HCT116 (cell line): ENCODE measurements at regions not wholly inside any gene's neighbourhood (a gene's known extent, or its start where the extent isn't known, plus 50 kb on each side); places are given as distances from the start of the nearest gene placed in this dataset.

Source experiments
- ATAC-seq: fragments of 200-7000 bp; cut with Tn5 transposase; 2 replicates; pipeline ENCODE4 v1.9.1; 2020; ENCODE audit warnings: mild to moderate bottlenecking, moderate library complexity
- BruUV-seq: library from RNA; stranded (reverse); fragments of 400-500 nt; replicated peaks from 2 replicates; lab custom pipeline; 2021; lab: Mats Ljungman, UMichigan
- CTCF ChIA-PET: fragments of 300-600 bp; sonication (Branson Sonifier 250); formaldehyde crosslinking; loops from one replicate; lab custom pipeline; 2021; ENCODE audit warnings: antibody characterized with exemption; lab: Charles Lee
- POLR2A ChIA-PET: fragments of 300-600, 350-600 bp; sonication (Branson Sonifier 250); formaldehyde crosslinking; loops from one replicate; lab custom pipeline; 2021; ENCODE audit warnings: antibody characterized with exemption; lab: Charles Lee
- RAD21 ChIA-PET, 2 experiments: fragments of 300-600 bp; sonication (Branson Sonifier 250); formaldehyde crosslinking; loops; one replicate each; lab custom pipeline; 2023; ENCODE audit warnings: low total read pairs in 2 of 2; ENCODE audit not compliant: uncharacterized antibody in 2 of 2, unreplicated experiment in 2 of 2, low non-redundant PET in 1 of 2; lab: Charles Lee
- DNase-seq: peaks from one replicate; pipeline ENCODE4 v3.0.0-alpha.2; 2010; ENCODE audit warnings: low read depth, low spot score
- H2AFZ ChIP-seq: fragments of 200-600 bp; shearing (Covaris generic), sonication (generic); 2 replicates; pipeline ENCODE4 v1.6.1; 2017; ENCODE audit warnings: low read depth, mixed run types, mixed read lengths, antibody characterized with exemption, low read length; ENCODE audit not compliant: poor library complexity, severe bottlenecking
- H3K27ac ChIP-seq: 2 replicates; pipeline ENCODE4 v1.5.1; 2012; ENCODE audit warnings: low read depth, low read length
- H3K27me3 ChIP-seq: fragments of 200-600 bp; sonication (generic); 2 replicates; pipeline ENCODE4 v1.6.1; 2016; ENCODE audit warnings: mixed run types, low read length, mixed read lengths; ENCODE audit not compliant: insufficient read depth
- H3K36me3 ChIP-seq, 2 experiments: fragments of 200-500 bp in 1 of 2; fragments of 200-600 bp in 1 of 2; sonication (Bioruptor generic) in 1 of 2; sonication (generic) in 1 of 2; 2 replicates each; pipeline versions ENCODE4 v1.5.1 to v1.6.1; 2014 to 2016; ENCODE audit warnings: low read length in 2 of 2, inconsistent platforms in 1 of 2, mixed read lengths in 1 of 2, mixed run types in 1 of 2; ENCODE audit not compliant: insufficient read depth in 2 of 2, control insufficient read depth in 1 of 2
- H3K4me1 ChIP-seq, 2 experiments: fragments of 200-600 bp in 1 of 2; sonication (generic) in 1 of 2; 2 replicates each; pipeline versions ENCODE4 v1.5.1 to v1.6.1; 2012 to 2017; ENCODE audit warnings: low read length in 2 of 2, inconsistent platforms in 1 of 2, mild to moderate bottlenecking in 1 of 2, mixed read lengths in 1 of 2, mixed run types in 1 of 2, moderate library complexity in 1 of 2; ENCODE audit not compliant: insufficient read depth in 2 of 2, control insufficient read depth in 1 of 2
- H3K4me2 ChIP-seq: fragments of 200-600 bp; sonication (generic); 2 replicates; pipeline ENCODE4 v1.6.1; 2017; ENCODE audit warnings: mixed run types, low read length, mixed read lengths
- H3K4me3 ChIP-seq, 2 experiments: fragments of 200-600 bp in 1 of 2; sonication (generic) in 1 of 2; replicated peaks in 1 of 2; 2 replicates each; pipeline ENCODE4 v1.5.1; 2011 to 2016; ENCODE audit warnings: low read length in 2 of 2, control low read depth in 1 of 2, low read depth in 1 of 2, mild to moderate bottlenecking in 1 of 2, mixed read lengths in 1 of 2, mixed run types in 1 of 2
- H3K79me2 ChIP-seq: fragments of 200-600 bp; sonication (generic); 2 replicates; pipeline ENCODE4 v1.6.1; 2017; ENCODE audit warnings: mild to moderate bottlenecking, mixed run types, low read length, moderate library complexity, mixed read lengths; ENCODE audit not compliant: insufficient read depth
- H3K9ac ChIP-seq: fragments of 200-600 bp; sonication (generic); 2 replicates; pipeline ENCODE4 v1.6.1; 2016; ENCODE audit warnings: low read length, mixed read lengths
- H3K9me2 ChIP-seq: fragments of 200-600 bp; sonication (generic), shearing (Covaris generic); 2 replicates; pipeline ENCODE4 v1.6.1; 2017; ENCODE audit warnings: mixed run types, mild to moderate bottlenecking, moderate library complexity; ENCODE audit not compliant: insufficient read depth
- H3K9me3 ChIP-seq, 2 experiments: fragments of 200-500 bp in 1 of 2; fragments of 200-600 bp in 1 of 2; sonication (Bioruptor generic) in 1 of 2; sonication (generic) in 1 of 2; 2 replicates each; pipeline ENCODE4 v1.6.1; 2014 to 2017; ENCODE audit warnings: low read length in 2 of 2, mixed read lengths in 2 of 2, inconsistent platforms in 1 of 2, low read depth in 1 of 2, mild to moderate bottlenecking in 1 of 2, mixed run types in 1 of 2, moderate library complexity in 1 of 2; ENCODE audit not compliant: control insufficient read depth in 1 of 2, insufficient read depth in 1 of 2
- H4K20me1 ChIP-seq: fragments of 200-600 bp; sonication (generic), shearing (Covaris generic); 2 replicates; pipeline ENCODE4 v1.6.1; 2017; ENCODE audit warnings: mixed run types, mild to moderate bottlenecking, moderate library complexity; ENCODE audit not compliant: insufficient read depth
- CBX3 ChIP-seq: IDR thresholded peaks from 2 replicates; pipeline ENCODE4 v1.6.1; 2012; ENCODE audit warnings: low read depth
- EGR1 ChIP-seq: IDR thresholded peaks from 2 replicates; pipeline ENCODE4 v1.6.1; 2012; ENCODE audit warnings: low read depth
- ELF1 ChIP-seq: IDR thresholded peaks from 2 replicates; pipeline ENCODE4 v1.6.1; 2012; ENCODE audit warnings: low read depth, borderline replicate concordance
- EZH2 ChIP-seq: fragments of 200-600 bp; sonication (generic); IDR thresholded peaks from 2 replicates; pipeline ENCODE4 v1.6.1; 2017; ENCODE audit warnings: antibody characterized with exemption, mixed run types
- FOSL1 ChIP-seq: IDR thresholded peaks from 2 replicates; pipeline ENCODE4 v1.6.1; 2012; ENCODE audit warnings: low read depth
- JUND ChIP-seq: IDR thresholded peaks from 2 replicates; pipeline ENCODE4 v1.6.1; 2012
- POLR2A ChIP-seq: IDR thresholded peaks from 2 replicates; pipeline ENCODE4 v1.7.0; 2011; ENCODE audit warnings: borderline replicate concordance; ENCODE audit not compliant: insufficient read depth, insufficient read length; ENCODE audit errors: extremely low read depth
- RAD21 ChIP-seq: IDR thresholded peaks from 2 replicates; pipeline ENCODE4 v1.6.1; 2012; ENCODE audit warnings: low read depth, mild to moderate bottlenecking
- SRF ChIP-seq: IDR thresholded peaks from 2 replicates; pipeline ENCODE4 v1.6.1; 2012; ENCODE audit warnings: low read depth
- TCF7L2 ChIP-seq: IDR thresholded peaks from 2 replicates; pipeline ENCODE4 v1.7.0; 2011; ENCODE audit warnings: borderline replicate concordance, inconsistent platforms; ENCODE audit not compliant: insufficient read depth, insufficient read length; ENCODE audit errors: extremely low read depth
- YY1 ChIP-seq: IDR thresholded peaks from 2 replicates; pipeline ENCODE4 v1.6.1; 2011; ENCODE audit warnings: low read length, low read depth, moderate library complexity, mild to moderate bottlenecking; ENCODE audit not compliant: insufficient replicate concordance; ENCODE audit errors: extremely low read depth
- ZFX ChIP-seq: fragments of 450-650 bp; IDR thresholded peaks from 2 replicates; pipeline ENCODE4 v1.6.1; 2017
- ZNF274 ChIP-seq: fragments of 200-500 bp; sonication (Bioruptor generic); IDR thresholded peaks from 2 replicates; pipeline ENCODE4 v1.6.1; 2014; ENCODE audit warnings: mild to moderate bottlenecking, low read depth, low read length, inconsistent platforms
- intact Hi-C: fragments of 100-400 bp; cut with micrococcal nuclease; formaldehyde crosslinking; loops from 2 replicates; pipeline ENCODE4 v1.10.0; 2022
- TF ChIP-seq, protein P1 (sequence below): IDR thresholded peaks from 2 replicates; pipeline ENCODE4 v1.6.1; 2011; ENCODE audit warnings: mild to moderate bottlenecking, low read length, moderate library complexity; ENCODE audit not compliant: insufficient replicate concordance; ENCODE audit errors: extremely low read depth
- TF ChIP-seq, protein P2 (sequence below): IDR thresholded peaks from 2 replicates; pipeline ENCODE4 v1.6.1; 2012
- TF ChIP-seq, protein P3 (sequence below): IDR thresholded peaks from 2 replicates; pipeline ENCODE4 v1.6.1; 2012

DNA sequence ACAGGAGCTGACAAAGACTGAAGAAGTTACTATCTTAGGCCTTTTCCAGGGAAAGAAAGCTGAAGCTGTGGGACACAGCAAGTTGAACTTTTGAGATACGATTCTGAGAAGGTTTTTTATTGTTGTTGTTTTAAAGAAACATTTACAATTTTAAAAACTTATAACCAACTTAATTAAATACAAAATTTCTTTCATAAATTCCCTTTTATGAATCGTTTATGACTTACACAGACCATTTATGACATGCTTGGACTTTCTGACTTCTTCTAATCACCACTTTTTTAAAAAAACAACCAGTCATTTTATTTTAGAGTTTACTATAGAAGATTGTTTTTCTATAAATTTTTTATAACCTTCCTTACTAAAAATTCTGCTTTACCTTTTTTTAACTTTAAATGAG is 68.7 kb downstream of the DHRS2 start:
- Histone ChIP-seq H3K27me3 (no peaks in the 10 kb centered on the region), H3K4me1 (no peaks in the 10 kb centered on the region), H4K20me1 (no peaks in the 10 kb centered on the region), H3K9me3 (peaks cover 12% of the 10 kb centered on the region in 2 experiments; a peak in 3 of 4 replicates), H3K9ac (no peak overlapping the region), H3K27ac (no peak overlapping the region), H3K4me3 (no peak overlapping the region), H3K9me2 (no peaks in the 10 kb centered on the region), H2AFZ (no peak overlapping the region), H3K4me2 (no peak overlapping the region), H3K79me2 (no peaks in the 10 kb centered on the region), H3K36me3 (no peaks in the 10 kb centered on the region)
- peak; percentile 16 for DNase-seq
- intact Hi-C loops: no loop called here
- TF ChIP-seq EZH2 (no peak), CBX3 (0 out of 2 replicates have a peak, but pooled peaks have one; percentile 14)
- CTCF ChIA-PET: interaction anchor here (1.8 kb wide), 1 partner anchor 73 kb away, joined by 3 read pairs; no protein-coding TSS in a partner anchor
- no peak for ATAC-seq
- no TSS peak for BruUV-seq
- RAD21 ChIA-PET: no interaction called here
- POLR2A ChIA-PET: no interaction called here

DNA sequence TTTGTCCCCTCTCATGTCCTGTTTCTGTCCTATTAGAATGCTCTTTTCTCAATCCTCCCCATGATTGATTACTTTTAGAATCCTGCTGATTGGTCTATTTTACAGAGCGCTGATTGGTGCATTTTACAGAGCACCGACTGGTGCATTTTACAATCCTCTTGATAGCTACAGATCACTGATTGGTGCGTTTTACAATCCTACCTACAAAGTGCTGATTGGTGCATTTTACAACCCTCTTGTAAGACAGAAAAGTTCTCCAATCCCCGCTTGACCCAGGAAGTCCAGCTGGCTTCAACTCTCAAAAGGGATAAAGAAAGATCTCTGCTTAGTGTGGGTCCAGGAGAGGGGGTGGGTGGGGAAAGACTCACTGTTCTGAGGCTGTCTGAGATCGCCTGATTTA is 71.3 kb downstream of the DHRS2 start:
- RAD21 ChIA-PET: no interaction called here
- Histone ChIP-seq H3K4me1 (no peaks in the 10 kb centered on the region), H3K27ac (no peak overlapping the region), H3K9ac (no peak overlapping the region), H3K79me2 (no peaks in the 10 kb centered on the region), H3K27me3 (no peaks in the 10 kb centered on the region), H3K9me2 (no peaks in the 10 kb centered on the region), H3K36me3 (no peaks in the 10 kb centered on the region), H2AFZ (no peak overlapping the region), H3K9me3 (peaks cover 12% of the 10 kb centered on the region in 2 experiments; a peak in 3 of 4 replicates), H3K4me2 (no peak overlapping the region), H4K20me1 (no peaks in the 10 kb centered on the region), H3K4me3 (no peak overlapping the region)
- BruUV-seq: no TSS peak
- CTCF ChIA-PET: no interaction called here
- intact Hi-C loops: no loop called here
- DNase-seq: no peak
- ATAC-seq: no peak
- POLR2A ChIA-PET: no interaction called here
- TF ChIP-seq SRF (no peak), EGR1 (no peak), ZFX (no peak), ZNF274 (no peak), POLR2A (no peak), RAD21 (no peak), YY1 (no peak), TCF7L2 (no peak), ELF1 (no peak), FOSL1 (no peak), JUND (no peak)
- TF ChIP-seq, protein P1, sequence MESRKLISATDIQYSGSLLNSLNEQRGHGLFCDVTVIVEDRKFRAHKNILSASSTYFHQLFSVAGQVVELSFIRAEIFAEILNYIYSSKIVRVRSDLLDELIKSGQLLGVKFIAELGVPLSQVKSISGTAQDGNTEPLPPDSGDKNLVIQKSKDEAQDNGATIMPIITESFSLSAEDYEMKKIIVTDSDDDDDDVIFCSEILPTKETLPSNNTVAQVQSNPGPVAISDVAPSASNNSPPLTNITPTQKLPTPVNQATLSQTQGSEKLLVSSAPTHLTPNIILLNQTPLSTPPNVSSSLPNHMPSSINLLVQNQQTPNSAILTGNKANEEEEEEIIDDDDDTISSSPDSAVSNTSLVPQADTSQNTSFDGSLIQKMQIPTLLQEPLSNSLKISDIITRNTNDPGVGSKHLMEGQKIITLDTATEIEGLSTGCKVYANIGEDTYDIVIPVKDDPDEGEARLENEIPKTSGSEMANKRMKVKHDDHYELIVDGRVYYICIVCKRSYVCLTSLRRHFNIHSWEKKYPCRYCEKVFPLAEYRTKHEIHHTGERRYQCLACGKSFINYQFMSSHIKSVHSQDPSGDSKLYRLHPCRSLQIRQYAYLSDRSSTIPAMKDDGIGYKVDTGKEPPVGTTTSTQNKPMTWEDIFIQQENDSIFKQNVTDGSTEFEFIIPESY: no peak
- TF ChIP-seq, protein P2, sequence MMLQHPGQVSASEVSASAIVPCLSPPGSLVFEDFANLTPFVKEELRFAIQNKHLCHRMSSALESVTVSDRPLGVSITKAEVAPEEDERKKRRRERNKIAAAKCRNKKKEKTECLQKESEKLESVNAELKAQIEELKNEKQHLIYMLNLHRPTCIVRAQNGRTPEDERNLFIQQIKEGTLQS: no peak
- TF ChIP-seq, protein P3, sequence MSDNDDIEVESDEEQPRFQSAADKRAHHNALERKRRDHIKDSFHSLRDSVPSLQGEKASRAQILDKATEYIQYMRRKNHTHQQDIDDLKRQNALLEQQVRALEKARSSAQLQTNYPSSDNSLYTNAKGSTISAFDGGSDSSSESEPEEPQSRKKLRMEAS: no peak
